ENCODE measurements at regions not wholly inside any gene's neighbourhood (a gene's known extent, or its start where the extent isn't known, plus 50 kb on each side); places are given as distances from the start of the nearest gene placed in this dataset.

DNA sequence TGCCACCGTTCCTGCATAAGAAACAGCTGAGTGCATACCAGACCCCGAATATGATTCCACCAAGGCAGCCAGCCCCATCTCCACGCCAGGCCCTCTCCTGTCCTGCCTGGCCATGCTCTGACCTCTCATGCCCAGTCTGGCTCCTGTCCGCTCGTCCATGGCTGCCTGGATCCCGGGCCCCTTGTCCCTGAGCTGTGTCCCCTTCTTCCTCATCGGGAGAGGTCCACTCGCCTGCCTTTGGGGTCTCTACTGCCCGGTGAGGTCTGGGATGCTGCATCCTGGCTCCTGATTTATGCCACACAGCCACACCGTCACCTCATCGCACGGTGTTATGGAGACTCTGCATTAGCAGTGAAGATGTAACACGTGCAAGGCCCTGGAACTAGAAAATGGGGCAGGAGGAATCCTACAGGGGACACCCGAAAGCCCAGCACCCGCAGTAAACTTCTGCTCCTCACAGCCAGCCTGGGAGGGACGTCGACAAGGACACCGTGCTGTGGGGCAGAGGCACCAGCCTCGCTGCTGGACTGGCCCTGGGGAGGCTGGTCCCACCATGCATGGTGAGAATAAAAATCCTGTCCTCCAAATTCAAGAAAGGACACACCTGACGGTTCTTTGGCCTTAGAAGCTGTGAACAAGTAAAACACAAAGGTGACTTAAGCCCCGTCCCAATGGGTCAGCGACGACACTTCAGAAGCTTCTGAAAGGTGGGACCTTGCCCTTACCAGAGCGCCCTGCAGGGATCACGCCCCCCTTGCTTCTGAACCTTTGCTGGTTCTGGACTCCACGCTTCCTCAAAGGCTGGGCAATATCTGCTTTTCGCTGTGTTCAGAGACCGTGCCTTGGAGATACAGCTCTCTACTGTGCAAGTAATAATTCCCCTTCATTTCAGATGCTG, 103.0 kb downstream of the DLL1 start:
- no peaks in the 10 kb centered on the region for H3K4me1 ChIP-seq (ENCODE audit: control insufficient read depth, extremely low read depth, insufficient read depth, low read length)
- CTCF ChIA-PET, result no interaction called here
- H4K20me1 ChIP-seq (replicated peaks; ENCODE audit: control insufficient read depth, extremely low read depth, insufficient read depth, low read length), result no peaks in the 10 kb centered on the region
- dilution Hi-C loops (cut with MboI; ENCODE audit: extremely low pct_ligation_motif_present, low sequenced_read_pairs) (no loop called here), intact Hi-C loops (cut with micrococcal nuclease) (no loop called here)
- DNase-seq (ENCODE audit: low read depth, low spot score) (no peak), FAIRE-seq (no peak)
- no peaks in the 10 kb centered on the region for H3K9me3 ChIP-seq (replicated peaks; ENCODE audit: control insufficient read depth, insufficient read depth, low read length)
- TF ChIP-seq, protein P1, sequence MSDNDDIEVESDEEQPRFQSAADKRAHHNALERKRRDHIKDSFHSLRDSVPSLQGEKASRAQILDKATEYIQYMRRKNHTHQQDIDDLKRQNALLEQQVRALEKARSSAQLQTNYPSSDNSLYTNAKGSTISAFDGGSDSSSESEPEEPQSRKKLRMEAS (IDR thresholded peaks at IDR 0.05; ENCODE audit: insufficient read depth, insufficient read length), result no peak
- TF ChIP-seq JUN (IDR thresholded peaks at IDR 0.05; ENCODE audit: borderline replicate concordance, insufficient read depth, insufficient read length, low read depth), result no peak
- no peak for TF ChIP-seq MYC (IDR thresholded peaks at IDR 0.05; ENCODE audit: low read depth, low read length)
- no peak for TF ChIP-seq POLR2AphosphoS5 (IDR thresholded peaks at IDR 0.05; ENCODE audit: insufficient read depth, low read depth, low read length)
- no peak for TF ChIP-seq POLR2A (IDR thresholded peaks at IDR 0.05; ENCODE audit: low read depth, low read length)
- no peak for TF ChIP-seq FOS (IDR thresholded peaks at IDR 0.05; ENCODE audit: borderline replicate concordance, insufficient read depth, low read length)
- TF ChIP-seq, protein P2, sequence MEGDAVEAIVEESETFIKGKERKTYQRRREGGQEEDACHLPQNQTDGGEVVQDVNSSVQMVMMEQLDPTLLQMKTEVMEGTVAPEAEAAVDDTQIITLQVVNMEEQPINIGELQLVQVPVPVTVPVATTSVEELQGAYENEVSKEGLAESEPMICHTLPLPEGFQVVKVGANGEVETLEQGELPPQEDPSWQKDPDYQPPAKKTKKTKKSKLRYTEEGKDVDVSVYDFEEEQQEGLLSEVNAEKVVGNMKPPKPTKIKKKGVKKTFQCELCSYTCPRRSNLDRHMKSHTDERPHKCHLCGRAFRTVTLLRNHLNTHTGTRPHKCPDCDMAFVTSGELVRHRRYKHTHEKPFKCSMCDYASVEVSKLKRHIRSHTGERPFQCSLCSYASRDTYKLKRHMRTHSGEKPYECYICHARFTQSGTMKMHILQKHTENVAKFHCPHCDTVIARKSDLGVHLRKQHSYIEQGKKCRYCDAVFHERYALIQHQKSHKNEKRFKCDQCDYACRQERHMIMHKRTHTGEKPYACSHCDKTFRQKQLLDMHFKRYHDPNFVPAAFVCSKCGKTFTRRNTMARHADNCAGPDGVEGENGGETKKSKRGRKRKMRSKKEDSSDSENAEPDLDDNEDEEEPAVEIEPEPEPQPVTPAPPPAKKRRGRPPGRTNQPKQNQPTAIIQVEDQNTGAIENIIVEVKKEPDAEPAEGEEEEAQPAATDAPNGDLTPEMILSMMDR (IDR thresholded peaks at IDR 0.05; ENCODE audit: extremely low read depth in 1 of 2, insufficient read depth in 1 of 2, low read depth in 1 of 2, low read length in 2 of 2), result no peak
- no peak for TF ChIP-seq GATA2 (IDR thresholded peaks at IDR 0.05; ENCODE audit: insufficient read depth, insufficient read length, low read depth, low read length)
- TF ChIP-seq EZH2 (IDR thresholded peaks at IDR 0.05; ENCODE audit: borderline replicate concordance, low read depth, low read length, severe bottlenecking), result no peak
- no peak overlapping the region for H2AFZ ChIP-seq (ENCODE audit: low read depth, low read length)
- no peak overlapping the region for H3K27ac ChIP-seq (ENCODE audit: insufficient read depth, low read depth, low read length)
- H3K4me3 ChIP-seq (replicated peaks in 1 of 3; ENCODE audit: insufficient read depth in 1 of 3, low read depth in 1 of 3, low read length in 3 of 3), result no peak overlapping the region
- POLR2A ChIA-PET, result no interaction called here
- H3K79me2 ChIP-seq (ENCODE audit: control insufficient read depth, insufficient read depth, low read length), result no peaks in the 10 kb centered on the region
- H3K9ac ChIP-seq (replicated peaks; ENCODE audit: extremely low read depth, insufficient read depth, low read length), result no peak overlapping the region
- no peak overlapping the region for H3K4me2 ChIP-seq (ENCODE audit: insufficient read depth, low read length)
- H3K9me1 ChIP-seq (replicated peaks; ENCODE audit: control insufficient read depth, extremely low read depth, insufficient read depth, low read length), result no peaks in the 10 kb centered on the region
- H3K27me3 ChIP-seq (ENCODE audit: control insufficient read depth in 2 of 2, insufficient read depth in 2 of 2, low read length in 2 of 2), result no peaks in the 10 kb centered on the region
- BruUV-seq (replicated peaks), result no TSS peak
- no peaks in the 10 kb centered on the region for H3K36me3 ChIP-seq (ENCODE audit: control insufficient read depth in 2 of 2, extremely low read depth in 1 of 2, insufficient read depth in 2 of 2, low read length in 2 of 2)
